NB4 (cell line): ENCODE measurements at regions not wholly inside any gene's neighbourhood (a gene's known extent, or its start where the extent isn't known, plus 50 kb on each side); places are given as distances from the start of the nearest gene placed in this dataset.
"Not testable (repeated sequence)": the region's sequence is repeated elsewhere in the genome, so short reads cannot be mapped to it uniquely, and the experiment has no call there.

ENCODE experiments used
- MAX ChIP-seq: IDR thresholded peaks from 2 replicates; pipeline ENCODE4 v1.6.1; 2011; ENCODE audit warnings: low read depth, low read length
- POLR2A ChIP-seq: IDR thresholded peaks from 2 replicates; pipeline ENCODE4 v1.6.1; 2011; ENCODE audit warnings: mild to moderate bottlenecking; ENCODE audit not compliant: insufficient read length; ENCODE audit errors: extremely low read depth

DNA sequence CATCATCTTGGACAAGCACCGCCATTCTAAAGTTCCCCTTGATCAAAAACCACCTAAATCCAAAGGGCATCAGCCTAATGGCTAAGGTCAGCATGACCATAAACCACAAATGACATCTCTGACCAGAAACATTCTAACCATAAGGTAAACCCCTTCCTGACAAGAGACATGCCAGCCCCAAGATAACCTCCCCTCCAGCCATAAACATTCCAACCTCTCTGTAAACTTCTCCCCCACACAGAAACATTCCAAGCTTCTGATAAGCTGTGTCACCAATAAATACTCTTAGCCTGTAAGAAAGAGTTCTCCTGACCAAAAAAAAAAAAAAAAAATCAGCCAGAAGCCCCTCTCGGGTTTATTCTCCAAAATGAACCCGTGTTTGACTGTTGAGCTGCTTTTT is 268.2 kb downstream of the RNF152 start:
- TF ChIP-seq MAX, POLR2A: not testable (repeated sequence)
